Transverse colon (tissue), 4 donors: ENCODE measurements at regions not wholly inside any gene's neighbourhood (a gene's known extent, or its start where the extent isn't known, plus 50 kb on each side); places are given as distances from the start of the nearest gene placed in this dataset.

ENCODE experiments used
- CTCF ChIP-seq, 5 experiments: fragments of 200-600 bp in 3 of 5; fragments of 450-650 bp in 2 of 5; sonication (generic) in 3 of 5; IDR thresholded peaks; 1 replicate in 2 of 5; 2 replicates in 3 of 5; pipeline ENCODE4 v1.5.1; 2016 to 2017; ENCODE audit warnings: antibody characterized with exemption in 5 of 5, inconsistent platforms in 3 of 5, mild to moderate bottlenecking in 2 of 5, moderate library complexity in 1 of 5
- EP300 ChIP-seq: sonication (generic); formaldehyde crosslinking; IDR thresholded peaks from one replicate; pipeline ENCODE4 v1.6.1; 2017; ENCODE audit warnings: antibody characterized with exemption, low read depth
- POLR2A ChIP-seq: fragments of 450-650 bp; IDR thresholded peaks from one replicate; pipeline ENCODE4 v1.6.1; 2016; ENCODE audit warnings: antibody characterized with exemption, mild to moderate bottlenecking, moderate library complexity
- POLR2AphosphoS5 ChIP-seq, 3 donors: sonication (generic); formaldehyde crosslinking; IDR thresholded peaks; one replicate each; pipeline ENCODE4 v1.6.1; 2016; ENCODE audit warnings: antibody characterized with exemption in 3 of 3

DNA sequence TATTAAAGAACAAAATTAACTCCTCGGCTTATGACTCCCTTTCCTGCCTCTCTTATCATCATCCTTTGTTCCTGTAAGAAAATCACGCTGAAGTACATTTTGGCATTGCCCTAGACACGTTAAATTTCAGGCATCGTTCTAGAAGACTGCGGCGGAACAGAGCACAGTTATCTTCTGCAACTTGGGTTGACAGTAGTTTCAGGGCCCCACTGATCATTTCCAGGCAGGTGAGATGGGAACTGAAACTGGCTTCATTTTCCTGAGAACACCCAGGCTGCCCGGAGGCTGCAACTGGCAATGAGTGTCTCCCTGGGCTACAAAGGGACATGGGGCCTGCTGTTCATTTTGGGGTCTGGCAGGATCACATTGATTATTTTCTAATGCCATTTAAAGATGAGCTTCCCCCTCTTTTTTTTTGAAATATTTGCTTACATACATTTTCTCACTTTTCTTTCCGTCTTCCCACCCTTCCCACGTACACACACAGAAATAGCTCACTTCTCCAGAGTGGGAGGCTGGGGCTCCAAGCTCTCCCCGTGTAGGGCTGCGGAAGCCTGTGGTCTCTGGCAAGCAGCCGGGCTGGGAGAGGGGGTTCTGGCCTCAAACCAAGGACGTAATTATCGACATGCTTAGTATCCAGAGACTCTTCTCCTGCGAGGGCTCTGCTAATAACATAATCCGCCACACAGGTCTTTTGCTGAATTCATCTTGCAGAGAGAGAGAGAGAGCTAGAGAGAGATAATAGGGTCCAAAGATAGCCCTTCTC lies 267.4 kb downstream of the ABHD5 start:
- TF ChIP-seq POLR2AphosphoS5 (IDR thresholded peaks at IDR 0.05) (no peak), CTCF (IDR thresholded peaks at IDR 0.05) (no peak), POLR2A (no peak), EP300 (no peak)
